ENCODE measurements at regions not wholly inside any gene's neighbourhood (a gene's known extent, or its start where the extent isn't known, plus 50 kb on each side); places are given as distances from the start of the nearest gene placed in this dataset.
"Not testable (repeated sequence)": the region's sequence is repeated elsewhere in the genome, so short reads cannot be mapped to it uniquely, and the experiment has no call there.

GRCh38 chr2:14079576-14079975 is 552.9 kb upstream of the LRATD1 start:
- WGBS, 2 donors, result 62 to 65% methylated on average over 3 of the region's 3 CpGs
- no peaks in the 10 kb centered on the region for H3K36me3 ChIP-seq
- no peaks in the 10 kb centered on the region for H3K9me3 ChIP-seq
- no peak overlapping the region for H3K27ac ChIP-seq
- FAIRE-seq, result no peak
- no peak overlapping the region for H3K4me3 ChIP-seq
- no peak for DNase-seq
- H3K27me3 ChIP-seq, result no peaks in the 10 kb centered on the region
- TF ChIP-seq CTCF (IDR thresholded peaks at IDR 0.05), result no peak
- intact Hi-C loops (cut with DNase I), result no loop called here
- no peaks in the 10 kb centered on the region for H3K4me1 ChIP-seq
- ATAC-seq, result no peak

- DNase-seq (no peak), ATAC-seq (no peak), FAIRE-seq (no peak)
- intact Hi-C loops (cut with DNase I), result no loop called here
- 81 to 83% methylated on average over 1 of the region's 1 CpG for WGBS, 2 donors
- H3K4me3 ChIP-seq, result no peak overlapping the region
- H3K27ac ChIP-seq, result no peak overlapping the region
- no peak for TF ChIP-seq CTCF (IDR thresholded peaks at IDR 0.05)
- H3K36me3 ChIP-seq, result no peaks in the 10 kb centered on the region
- no peaks in the 10 kb centered on the region for H3K4me1 ChIP-seq
- H3K9me3 ChIP-seq, result no peaks in the 10 kb centered on the region
- H3K27me3 ChIP-seq, result no peaks in the 10 kb centered on the region
These were observed 551.0 kb upstream of the LRATD1 start for GRCh38 chr2:14081521-14081920.

- 81 to 91% methylated on average over 5 of the region's 5 CpGs for whole genome bisulfite sequencing, 2 donors
- H3K27me3 ChIP-seq, result no peaks in the 10 kb centered on the region
- H3K4me3 ChIP-seq, result no peak overlapping the region
- FAIRE-seq, result no peak
- H3K9me3 ChIP-seq, result no peaks in the 10 kb centered on the region
- no peak for ATAC-seq
- no peak for DNase-seq
- H3K4me1 ChIP-seq, result no peaks in the 10 kb centered on the region
- no peak for TF ChIP-seq CTCF (IDR thresholded peaks at IDR 0.05)
- intact Hi-C loops (cut with DNase I), result no loop called here
- H3K36me3 ChIP-seq, result no peaks in the 10 kb centered on the region
- H3K27ac ChIP-seq, result no peak overlapping the region
These were observed 549.9 kb upstream of the LRATD1 start for GRCh38 chr2:14082640-14083039.

- H3K27me3 ChIP-seq, result no peaks in the 10 kb centered on the region
- H3K4me1 ChIP-seq, result no peaks in the 10 kb centered on the region
- no peak for DNase-seq
- no peaks in the 10 kb centered on the region for H3K36me3 ChIP-seq
- intact Hi-C loops (cut with DNase I), result no loop called here
- ATAC-seq, result no peak
- H3K4me3 ChIP-seq, result no peak overlapping the region
- 81 to 91% methylated on average over 1 of the region's 1 CpG for WGBS, 2 donors
- no peak for FAIRE-seq
- H3K9me3 ChIP-seq, result no peaks in the 10 kb centered on the region
- H3K27ac ChIP-seq, result no peak overlapping the region
- TF ChIP-seq CTCF (IDR thresholded peaks at IDR 0.05), result no peak
These were observed 537.9 kb upstream of the LRATD1 start for GRCh38 chr2:14094592-14094991.

- DNase-seq, H3K27me3 ChIP-seq: not testable (repeated sequence)
- 78 to 95% methylated on average over 9 of the region's 9 CpGs for WGBS, 2 donors
These were observed 533.4 kb upstream of the LRATD1 start for GRCh38 chr2:14099101-14099500.

GRCh38 chr2:14114275-14114674 is 518.2 kb upstream of the LRATD1 start:
- intact Hi-C loops (cut with DNase I), result no loop called here
- ATAC-seq (no peak), FAIRE-seq (peak; percentile 81), DNase-seq (no peak)
- WGBS, 2 donors, result 41 to 91% methylated on average over 2 of the region's 2 CpGs
- Histone ChIP-seq H3K4me1 (no peaks in the 10 kb centered on the region), H3K4me3 (no peak overlapping the region), H3K27me3 (no peaks in the 10 kb centered on the region), H3K9me3 (no peaks in the 10 kb centered on the region), H3K36me3 (no peaks in the 10 kb centered on the region), H3K27ac (no peak overlapping the region)
- no peak for TF ChIP-seq CTCF (IDR thresholded peaks at IDR 0.05)

More at GRCh38 chr2:14099101-14099500, 533.4 kb upstream of the LRATD1 start:
- H3K4me1 ChIP-seq; ATAC-seq; H3K36me3 ChIP-seq; FAIRE-seq; intact Hi-C loops (cut with DNase I); H3K4me3 ChIP-seq; H3K9me3 ChIP-seq; H3K27ac ChIP-seq: not testable (repeated sequence)

All from pancreas (tissue), 10 donors.